Keratinocyte (primary cell): ENCODE measurements at regions not wholly inside any gene's neighbourhood (a gene's known extent, or its start where the extent isn't known, plus 50 kb on each side); places are given as distances from the start of the nearest gene placed in this dataset.

Experiments used
- DNase-seq: peaks from one replicate; pipeline ENCODE4 v3.0.0-alpha.2; 2011; ENCODE audit warnings: low read depth, missing footprints, low spot score
- FAIRE-seq: peaks from 2 replicates; lab custom pipeline; 2011; peaks lifted over from hg19 to GRCh38; lab: Jason Lieb, UNC
- H2AFZ ChIP-seq: 2 replicates; pipeline ENCODE4 v1.6.0; 2012; ENCODE audit warnings: low read length, control low read depth, inconsistent platforms; ENCODE audit not compliant: control insufficient read depth
- H3K27ac ChIP-seq: 2 replicates; pipeline ENCODE4 v1.5.1; 2011; ENCODE audit warnings: low read length; ENCODE audit not compliant: control insufficient read depth, insufficient read depth
- H3K27me3 ChIP-seq: 3 replicates; pipeline ENCODE4 v1.6.0; 2011; ENCODE audit warnings: low read length; ENCODE audit not compliant: control insufficient read depth, insufficient read depth; ENCODE audit errors: extremely low read depth
- H3K36me3 ChIP-seq, 2 experiments: 2 replicates in 1 of 2; 3 replicates in 1 of 2; pipeline ENCODE4 v1.5.1; 2011; ENCODE audit warnings: low read length in 2 of 2, mild to moderate bottlenecking in 1 of 2; ENCODE audit not compliant: control insufficient read depth in 2 of 2, insufficient read depth in 2 of 2; ENCODE audit errors: extremely low read depth in 1 of 2
- H3K4me1 ChIP-seq: 3 replicates; pipeline ENCODE4 v1.5.1; 2011; ENCODE audit warnings: low read length; ENCODE audit not compliant: control insufficient read depth, insufficient read depth; ENCODE audit errors: extremely low read depth
- H3K4me2 ChIP-seq: 3 replicates; pipeline ENCODE4 v1.6.0; 2011; ENCODE audit warnings: low read depth, low read length; ENCODE audit not compliant: control insufficient read depth, insufficient read depth; ENCODE audit errors: extremely low read depth
- H3K4me3 ChIP-seq, 3 experiments: fragments of 200-600 bp in 1 of 3; sonication (generic) in 1 of 3; 2 replicates in 2 of 3; 3 replicates in 1 of 3; pipeline ENCODE4 v1.5.1; 2011 to 2016; ENCODE audit warnings: low read length in 3 of 3, mild to moderate bottlenecking in 3 of 3, control low read depth in 2 of 3, inconsistent platforms in 1 of 3, low read depth in 1 of 3, mixed read lengths in 1 of 3, mixed run types in 1 of 3, moderate library complexity in 1 of 3; ENCODE audit not compliant: control insufficient read depth in 2 of 3, insufficient read depth in 2 of 3; ENCODE audit errors: extremely low read depth in 1 of 3
- H3K79me2 ChIP-seq: 2 replicates; pipeline ENCODE4 v1.6.0; 2012; ENCODE audit warnings: low read length; ENCODE audit not compliant: control insufficient read depth, insufficient read depth
- H3K9ac ChIP-seq: 3 replicates; pipeline ENCODE4 v1.6.0; 2011; ENCODE audit warnings: low read length; ENCODE audit not compliant: control insufficient read depth, insufficient read depth; ENCODE audit errors: extremely low read depth
- H3K9me1 ChIP-seq: 3 replicates; pipeline ENCODE4 v1.6.0; 2011; ENCODE audit warnings: low read length; ENCODE audit not compliant: control insufficient read depth, insufficient read depth; ENCODE audit errors: extremely low read depth
- H3K9me3 ChIP-seq: 2 replicates; pipeline ENCODE4 v1.5.1; 2012; ENCODE audit warnings: low read depth, low read length; ENCODE audit not compliant: control insufficient read depth
- H4K20me1 ChIP-seq: 3 replicates; pipeline ENCODE4 v1.6.0; 2011; ENCODE audit warnings: low read length; ENCODE audit not compliant: control insufficient read depth, insufficient read depth; ENCODE audit errors: extremely low read depth
- CTCF ChIP-seq, 3 experiments: IDR thresholded peaks in 1 of 3; conservative IDR thresholded peaks in 1 of 3; optimal IDR thresholded peaks in 1 of 3; 2 replicates in 2 of 3; 3 replicates in 1 of 3; pipeline versions ENCODE3 to v1.5.1; 2011; ENCODE audit warnings: low read length in 3 of 3, mild to moderate bottlenecking in 3 of 3, moderate library complexity in 2 of 3, control low read depth in 1 of 3, inconsistent platforms in 1 of 3; ENCODE audit not compliant: insufficient read depth in 2 of 3; ENCODE audit errors: extremely low read depth in 1 of 3
- EZH2 ChIP-seq: IDR thresholded peaks from one replicate; pipeline ENCODE4 v1.6.1; 2012; ENCODE audit warnings: inconsistent platforms, mild to moderate bottlenecking, low read length, moderate library complexity
- dilution Hi-C: fragments of 300-500 bp; cut with MboI; formaldehyde crosslinking; loops from one replicate; pipeline ENCODE4 v1.7.0; 2020; ENCODE audit warnings: low sequenced_read_pairs; ENCODE audit not compliant: extremely low pct_ligation_motif_present

GRCh38 chr16:48942996-48943395, 333.0 kb upstream of the N4BP1 start:
- Histone ChIP-seq H3K79me2 (no peaks in the 10 kb centered on the region), H3K27ac (no peak overlapping the region), H3K36me3 (no peaks in the 10 kb centered on the region), H3K9me1 (no peaks in the 10 kb centered on the region), H2AFZ (no peak overlapping the region), H3K27me3 (no peaks in the 10 kb centered on the region), H3K4me3 (no peak overlapping the region), H4K20me1 (no peaks in the 10 kb centered on the region), H3K4me2 (no peak overlapping the region), H3K9me3 (no peaks in the 10 kb centered on the region), H3K9ac (no peak overlapping the region), H3K4me1 (no peaks in the 10 kb centered on the region)
- TF ChIP-seq CTCF (optimal IDR thresholded peaks at IDR 0.05 in 1 of 3, IDR thresholded peaks at IDR 0.05 in 1 of 3, conservative IDR thresholded peaks at IDR 0.05 in 1 of 3; ENCODE audit: extremely low read depth in 1 of 3, insufficient read depth in 2 of 3, low read length in 3 of 3) (no peak), EZH2 (no peak)
- dilution Hi-C loops: no loop called here
- no peak for DNase-seq
- no peak for FAIRE-seq

DNA sequence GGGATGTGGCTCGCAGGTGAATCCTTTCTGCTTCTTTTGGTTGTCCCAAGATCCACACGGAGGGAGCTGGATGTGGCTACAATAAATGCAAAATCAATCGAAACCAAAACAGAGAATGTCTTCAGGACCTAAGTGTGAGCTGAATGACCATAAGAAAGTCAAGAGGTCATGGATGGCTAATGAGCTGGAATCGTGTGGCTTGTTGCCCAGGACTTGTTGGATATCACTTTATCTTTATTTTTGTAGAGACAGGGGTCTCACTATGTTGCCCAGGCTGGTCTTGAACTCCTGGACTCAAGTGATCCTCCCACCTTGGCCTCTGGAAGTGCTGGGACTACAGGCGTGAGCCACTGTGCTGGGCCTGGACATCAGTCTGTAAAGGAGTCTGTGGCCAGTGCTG, 326.8 kb upstream of the N4BP1 start:
- FAIRE-seq (no peak), DNase-seq (no peak)
- Histone ChIP-seq H3K36me3 (no peaks in the 10 kb centered on the region), H3K27me3 (no peaks in the 10 kb centered on the region), H3K9ac (no peak overlapping the region), H3K4me2 (no peak overlapping the region), H3K9me1 (no peaks in the 10 kb centered on the region), H4K20me1 (no peaks in the 10 kb centered on the region), H2AFZ (no peak overlapping the region), H3K27ac (no peak overlapping the region), H3K4me1 (no peaks in the 10 kb centered on the region), H3K9me3 (no peaks in the 10 kb centered on the region), H3K79me2 (no peaks in the 10 kb centered on the region), H3K4me3 (no peak overlapping the region)
- dilution Hi-C loops: no loop called here
- TF ChIP-seq CTCF (optimal IDR thresholded peaks at IDR 0.05 in 1 of 3, IDR thresholded peaks at IDR 0.05 in 1 of 3, conservative IDR thresholded peaks at IDR 0.05 in 1 of 3; ENCODE audit: extremely low read depth in 1 of 3, insufficient read depth in 2 of 3, low read length in 3 of 3) (no peak), EZH2 (no peak)
